Ishikawa (cell line): ENCODE measurements at regions not wholly inside any gene's neighbourhood (a gene's known extent, or its start where the extent isn't known, plus 50 kb on each side); places are given as distances from the start of the nearest gene placed in this dataset.

Experiments used
- CEBPB ChIP-seq: IDR thresholded peaks from 2 replicates; pipeline ENCODE4 v1.6.1; 2012
- CREB1 ChIP-seq: IDR thresholded peaks from 2 replicates; pipeline ENCODE4 v1.6.1; 2012; ENCODE audit warnings: low read depth
- EGR1 ChIP-seq: IDR thresholded peaks from 2 replicates; pipeline ENCODE4 v1.6.1; 2012
- EP300 ChIP-seq: IDR thresholded peaks from 2 replicates; pipeline ENCODE4 v1.6.1; 2012; ENCODE audit warnings: borderline replicate concordance
- FOXM1 ChIP-seq: IDR thresholded peaks from 2 replicates; pipeline ENCODE4 v1.6.1; 2012; ENCODE audit warnings: low read depth, borderline replicate concordance
- NFIC ChIP-seq: IDR thresholded peaks from 2 replicates; pipeline ENCODE4 v1.6.1; 2012
- RAD21 ChIP-seq: IDR thresholded peaks from 2 replicates; pipeline ENCODE4 v1.6.1; 2012; ENCODE audit warnings: low read depth
- TAF1 ChIP-seq: IDR thresholded peaks from 2 replicates; pipeline ENCODE4 v1.6.1; 2012; ENCODE audit warnings: low read depth, mild to moderate bottlenecking
- TCF12 ChIP-seq: IDR thresholded peaks from 2 replicates; pipeline ENCODE4 v1.6.1; 2012; ENCODE audit warnings: low read depth
- TEAD4 ChIP-seq: IDR thresholded peaks from 2 replicates; pipeline ENCODE4 v1.6.1; 2012
- YY1 ChIP-seq: IDR thresholded peaks from 2 replicates; pipeline ENCODE4 v1.6.1; 2012; ENCODE audit warnings: low read depth
- ZBTB7A ChIP-seq: IDR thresholded peaks from 2 replicates; pipeline ENCODE4 v1.6.1; 2012; ENCODE audit warnings: low read depth
- TF ChIP-seq, protein P1 (sequence below): IDR thresholded peaks from 2 replicates; pipeline ENCODE4 v1.6.1; 2012; ENCODE audit warnings: low read depth, mild to moderate bottlenecking
- TF ChIP-seq, protein P2 (sequence below): IDR thresholded peaks from 2 replicates; pipeline ENCODE4 v1.6.1; 2012
- TF ChIP-seq, protein P3 (sequence below): IDR thresholded peaks from 2 replicates; pipeline ENCODE4 v1.6.1; 2012

DNA sequence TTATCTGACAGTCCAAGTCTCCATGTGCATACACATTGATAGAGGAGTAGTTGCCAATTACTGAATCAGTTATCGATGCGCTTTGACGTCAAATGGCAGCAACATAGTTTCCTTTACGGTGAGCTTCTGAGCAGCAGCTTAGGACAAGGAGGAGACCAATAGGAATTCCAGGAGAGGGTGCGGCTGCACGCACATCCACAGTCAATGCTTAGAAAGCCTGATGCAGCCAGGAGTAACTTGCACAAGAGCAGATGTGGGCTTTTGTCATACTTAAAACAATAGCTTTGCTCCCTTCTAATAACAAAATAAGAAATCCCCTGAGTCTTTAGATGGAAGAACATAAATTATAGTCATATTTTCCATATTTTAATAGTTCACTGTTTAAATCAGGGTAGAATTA is 442.1 kb downstream of the BCKDHB start:
- TF ChIP-seq, protein P1, sequence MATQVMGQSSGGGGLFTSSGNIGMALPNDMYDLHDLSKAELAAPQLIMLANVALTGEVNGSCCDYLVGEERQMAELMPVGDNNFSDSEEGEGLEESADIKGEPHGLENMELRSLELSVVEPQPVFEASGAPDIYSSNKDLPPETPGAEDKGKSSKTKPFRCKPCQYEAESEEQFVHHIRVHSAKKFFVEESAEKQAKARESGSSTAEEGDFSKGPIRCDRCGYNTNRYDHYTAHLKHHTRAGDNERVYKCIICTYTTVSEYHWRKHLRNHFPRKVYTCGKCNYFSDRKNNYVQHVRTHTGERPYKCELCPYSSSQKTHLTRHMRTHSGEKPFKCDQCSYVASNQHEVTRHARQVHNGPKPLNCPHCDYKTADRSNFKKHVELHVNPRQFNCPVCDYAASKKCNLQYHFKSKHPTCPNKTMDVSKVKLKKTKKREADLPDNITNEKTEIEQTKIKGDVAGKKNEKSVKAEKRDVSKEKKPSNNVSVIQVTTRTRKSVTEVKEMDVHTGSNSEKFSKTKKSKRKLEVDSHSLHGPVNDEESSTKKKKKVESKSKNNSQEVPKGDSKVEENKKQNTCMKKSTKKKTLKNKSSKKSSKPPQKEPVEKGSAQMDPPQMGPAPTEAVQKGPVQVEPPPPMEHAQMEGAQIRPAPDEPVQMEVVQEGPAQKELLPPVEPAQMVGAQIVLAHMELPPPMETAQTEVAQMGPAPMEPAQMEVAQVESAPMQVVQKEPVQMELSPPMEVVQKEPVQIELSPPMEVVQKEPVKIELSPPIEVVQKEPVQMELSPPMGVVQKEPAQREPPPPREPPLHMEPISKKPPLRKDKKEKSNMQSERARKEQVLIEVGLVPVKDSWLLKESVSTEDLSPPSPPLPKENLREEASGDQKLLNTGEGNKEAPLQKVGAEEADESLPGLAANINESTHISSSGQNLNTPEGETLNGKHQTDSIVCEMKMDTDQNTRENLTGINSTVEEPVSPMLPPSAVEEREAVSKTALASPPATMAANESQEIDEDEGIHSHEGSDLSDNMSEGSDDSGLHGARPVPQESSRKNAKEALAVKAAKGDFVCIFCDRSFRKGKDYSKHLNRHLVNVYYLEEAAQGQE = no peak
- TF ChIP-seq, protein P2, sequence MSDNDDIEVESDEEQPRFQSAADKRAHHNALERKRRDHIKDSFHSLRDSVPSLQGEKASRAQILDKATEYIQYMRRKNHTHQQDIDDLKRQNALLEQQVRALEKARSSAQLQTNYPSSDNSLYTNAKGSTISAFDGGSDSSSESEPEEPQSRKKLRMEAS = no peak
- TF ChIP-seq ZBTB7A = no peak
- TF ChIP-seq YY1 = no peak
- TF ChIP-seq, protein P3, sequence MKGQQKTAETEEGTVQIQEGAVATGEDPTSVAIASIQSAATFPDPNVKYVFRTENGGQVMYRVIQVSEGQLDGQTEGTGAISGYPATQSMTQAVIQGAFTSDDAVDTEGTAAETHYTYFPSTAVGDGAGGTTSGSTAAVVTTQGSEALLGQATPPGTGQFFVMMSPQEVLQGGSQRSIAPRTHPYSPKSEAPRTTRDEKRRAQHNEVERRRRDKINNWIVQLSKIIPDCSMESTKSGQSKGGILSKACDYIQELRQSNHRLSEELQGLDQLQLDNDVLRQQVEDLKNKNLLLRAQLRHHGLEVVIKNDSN = no peak
- no peak for TF ChIP-seq RAD21
- no peak for TF ChIP-seq TAF1
- TF ChIP-seq EGR1 = no peak
- no peak for TF ChIP-seq TEAD4
- no peak for TF ChIP-seq TCF12
- no peak for TF ChIP-seq NFIC
- no peak for TF ChIP-seq EP300
- no peak for TF ChIP-seq CEBPB
- no peak for TF ChIP-seq FOXM1
- no peak for TF ChIP-seq CREB1

DNA sequence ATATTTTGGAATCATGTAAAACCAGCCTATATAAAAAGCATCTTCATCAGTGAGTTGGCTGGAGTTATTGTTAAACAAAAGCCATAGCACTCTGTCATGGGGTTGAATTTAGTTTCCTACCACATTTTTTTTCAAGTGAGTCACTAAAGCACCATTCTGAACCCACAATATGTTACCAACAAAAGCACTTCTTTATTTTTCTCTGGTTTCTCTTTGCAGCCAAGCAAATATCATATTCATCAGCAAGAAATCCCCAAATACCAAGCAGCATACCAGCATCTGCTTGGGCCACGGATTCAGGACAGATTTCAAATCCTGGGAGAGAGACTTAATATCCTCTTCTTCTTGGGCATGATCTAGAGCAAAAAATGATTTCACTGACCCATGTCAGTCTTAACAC is 441.4 kb downstream of the BCKDHB start:
- TF ChIP-seq FOXM1 = no peak
- TF ChIP-seq, protein P3 = no peak
- no peak for TF ChIP-seq EGR1
- no peak for TF ChIP-seq TCF12
- no peak for TF ChIP-seq ZBTB7A
- TF ChIP-seq, protein P2 = no peak
- TF ChIP-seq TEAD4 = no peak
- TF ChIP-seq TAF1 = no peak
- no peak for TF ChIP-seq NFIC
- TF ChIP-seq CREB1 = no peak
- no peak for TF ChIP-seq RAD21
- TF ChIP-seq, protein P1 = no peak
- TF ChIP-seq CEBPB = no peak

DNA sequence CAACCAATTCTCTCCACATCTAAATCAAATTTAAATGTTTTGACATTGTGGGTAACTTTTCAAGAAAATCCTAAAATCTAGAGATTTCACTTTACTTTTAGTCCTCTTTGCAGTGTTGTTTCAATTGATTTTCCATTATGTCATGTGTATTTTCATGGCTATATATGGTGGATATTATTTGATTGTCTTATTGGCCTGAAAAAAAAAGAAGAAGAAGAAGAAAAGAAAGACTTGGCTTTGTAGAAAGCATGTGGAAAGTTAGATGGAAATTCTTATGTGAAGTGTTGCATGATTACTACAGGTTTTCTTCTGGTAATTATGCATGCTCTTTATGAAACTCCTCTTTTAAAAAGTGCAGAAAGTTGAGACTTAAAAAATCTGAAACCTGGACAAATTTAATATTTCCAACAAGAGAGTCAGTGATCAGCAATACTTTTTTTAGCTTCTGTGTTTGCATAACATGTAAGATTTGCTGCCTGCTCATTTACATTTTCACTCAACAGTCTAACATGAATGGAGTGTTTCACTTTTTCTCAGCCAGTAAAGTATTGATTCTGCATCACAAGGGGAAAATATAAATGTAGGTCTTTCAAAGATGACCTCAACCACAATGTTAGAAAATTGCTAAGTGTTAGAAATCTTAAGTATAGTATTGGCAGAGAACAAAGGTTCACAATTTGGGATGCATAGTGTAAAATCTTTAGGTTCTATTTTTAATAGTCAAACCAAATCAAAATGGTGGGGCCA is 438.7 kb downstream of the BCKDHB start:
- TF ChIP-seq TAF1 (no peak), CREB1 (no peak), TCF12 (no peak), EGR1 (no peak), TEAD4 (no peak), RAD21 (no peak), ZBTB7A (no peak), CEBPB (no peak), NFIC (no peak), EP300 (no peak), FOXM1 (no peak), YY1 (no peak)
- TF ChIP-seq, protein P3 = no peak
- TF ChIP-seq, protein P2 = no peak
- TF ChIP-seq, protein P1 = no peak
